GM21515 (cell line): ENCODE measurements at regions not wholly inside any gene's neighbourhood (a gene's known extent, or its start where the extent isn't known, plus 50 kb on each side); places are given as distances from the start of the nearest gene placed in this dataset.

Experiments
- ATAC-seq: cut with Tn5 transposase; IDR thresholded peaks from one replicate; pipeline ENCODE4 v1.9.1; 2021; ENCODE audit not compliant: unreplicated experiment

GRCh38 chr2:162972383-162972782 is 133.8 kb upstream of the KCNH7 start:
- ATAC-seq, result no peak

- ATAC-seq, result no peak
Measured at GRCh38 chr2:162968306-162968705, 129.7 kb upstream of the KCNH7 start.

DNA sequence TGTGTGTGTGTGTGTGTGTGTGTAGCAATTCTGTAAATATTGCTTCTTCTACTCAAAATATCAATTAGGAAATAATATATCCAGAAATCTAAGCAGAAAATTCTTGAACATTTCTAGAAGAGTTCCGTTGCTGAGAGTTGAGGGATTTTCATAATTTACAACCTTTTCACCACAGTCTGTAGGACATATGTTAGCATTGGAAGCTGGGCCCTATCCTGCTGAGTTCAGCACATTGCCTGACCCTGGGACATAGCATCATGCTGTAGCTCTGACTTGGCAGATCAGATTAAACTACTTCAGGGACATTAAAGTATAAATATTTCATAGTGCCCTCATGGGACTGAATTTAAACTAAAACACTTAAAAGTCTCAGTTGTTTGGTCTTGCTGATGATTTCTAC is 129.2 kb upstream of the KCNH7 start:
- no peak for ATAC-seq

DNA sequence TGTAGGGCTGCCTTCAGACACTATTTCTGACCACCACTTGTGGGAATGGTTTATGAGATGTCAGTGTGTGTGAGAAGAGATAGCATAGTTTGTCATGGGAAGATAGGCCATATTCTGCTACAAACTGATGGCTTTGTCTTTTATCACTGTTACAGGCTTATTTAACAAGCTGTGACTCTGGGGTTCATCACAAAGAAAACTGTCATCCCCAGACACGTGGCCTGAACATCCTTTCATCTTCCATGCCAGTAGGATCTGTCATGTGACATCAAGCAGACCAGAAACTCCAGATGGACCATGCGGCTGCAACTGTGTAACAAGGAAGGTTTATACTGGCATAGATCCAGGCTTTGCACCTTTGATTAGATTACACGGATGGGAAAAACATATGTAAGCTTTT is 128.6 kb upstream of the KCNH7 start:
- no peak for ATAC-seq

GRCh38 chr2:162965191-162965590 is 126.6 kb upstream of the KCNH7 start:
- ATAC-seq, result no peak

DNA sequence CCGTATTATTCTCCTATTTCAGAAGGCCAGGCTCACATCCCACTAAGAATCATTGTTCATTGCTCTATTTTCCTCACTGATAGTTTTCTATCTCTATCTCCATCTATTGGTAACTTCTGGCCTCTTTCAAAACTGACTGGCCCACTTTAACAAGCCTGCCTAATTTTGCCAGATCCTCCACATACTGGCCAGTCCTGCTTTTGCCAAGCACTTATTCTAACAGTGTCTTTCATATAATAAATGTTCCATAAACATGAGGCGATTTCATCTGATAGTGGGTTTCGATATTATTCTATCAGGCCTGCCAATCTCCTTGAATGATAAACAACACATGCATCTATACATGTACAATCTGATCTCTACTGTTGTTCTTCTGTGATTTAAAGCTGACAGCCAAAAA is 125.9 kb upstream of the KCNH7 start:
- ATAC-seq, result no peak

DNA sequence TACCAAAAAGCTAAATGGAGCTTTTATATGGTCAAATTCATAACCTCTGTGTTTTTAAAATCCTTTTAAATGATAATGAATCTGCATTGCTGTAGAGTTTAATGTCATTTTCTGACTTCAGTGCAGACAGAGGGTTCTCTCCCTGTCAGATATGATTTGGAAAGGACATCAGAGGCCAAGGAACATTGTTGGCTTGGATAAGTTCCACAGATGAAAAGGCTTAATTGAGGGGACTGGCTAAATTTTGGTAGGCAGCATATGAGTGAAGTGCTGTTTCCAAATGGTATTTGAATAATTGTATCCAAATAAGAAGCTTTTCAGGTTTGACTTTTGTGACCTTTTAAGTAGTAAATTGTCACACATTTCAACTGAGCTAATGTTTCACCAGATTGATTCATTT is 124.6 kb upstream of the KCNH7 start:
- ATAC-seq, result no peak

DNA sequence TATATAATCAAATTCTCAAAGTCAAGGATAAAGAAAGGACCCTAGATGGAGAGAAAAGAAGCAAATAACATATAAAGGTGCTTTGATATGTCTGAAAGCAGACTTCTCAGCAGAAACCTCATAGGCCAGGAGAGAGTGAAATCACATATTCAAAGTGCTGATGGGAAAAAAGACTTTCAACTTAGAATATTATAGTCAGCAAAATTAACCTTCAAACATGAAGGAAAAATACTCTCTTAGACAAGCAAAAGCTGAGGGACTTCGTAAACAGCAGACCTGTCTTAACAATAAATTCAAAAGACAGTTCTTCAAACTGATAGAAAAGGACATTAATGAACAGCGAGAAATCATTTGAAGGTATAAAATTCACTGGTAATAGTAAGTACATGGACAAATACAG is 107.2 kb upstream of the KCNH7 start:
- ATAC-seq, result no peak

GRCh38 chr2:162938387-162938786 is 99.8 kb upstream of the KCNH7 start:
- ATAC-seq, result no peak

- no peak for ATAC-seq
Measured at GRCh38 chr2:162934191-162934590, 95.6 kb upstream of the KCNH7 start.

DNA sequence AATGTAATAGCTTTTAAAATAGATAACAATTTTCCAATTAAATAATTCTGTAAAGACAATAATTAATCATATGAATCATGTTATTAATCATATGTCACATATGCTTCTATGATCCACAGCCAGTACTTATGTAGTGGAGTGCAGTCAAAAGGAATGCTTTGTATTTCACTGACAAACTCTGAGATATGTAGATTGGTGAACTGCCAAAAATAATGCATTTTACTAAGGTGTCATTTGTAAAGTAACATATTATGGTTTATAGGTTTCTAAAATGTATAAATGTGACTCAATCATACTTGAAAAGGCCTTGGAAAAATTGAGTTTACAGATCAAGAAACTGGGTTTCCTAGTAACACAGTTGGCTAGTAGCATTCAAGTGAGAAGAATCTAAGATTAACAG is 93.8 kb upstream of the KCNH7 start:
- no peak for ATAC-seq

GRCh38 chr2:162929571-162929970 is 91.0 kb upstream of the KCNH7 start:
- ATAC-seq, result no peak

DNA sequence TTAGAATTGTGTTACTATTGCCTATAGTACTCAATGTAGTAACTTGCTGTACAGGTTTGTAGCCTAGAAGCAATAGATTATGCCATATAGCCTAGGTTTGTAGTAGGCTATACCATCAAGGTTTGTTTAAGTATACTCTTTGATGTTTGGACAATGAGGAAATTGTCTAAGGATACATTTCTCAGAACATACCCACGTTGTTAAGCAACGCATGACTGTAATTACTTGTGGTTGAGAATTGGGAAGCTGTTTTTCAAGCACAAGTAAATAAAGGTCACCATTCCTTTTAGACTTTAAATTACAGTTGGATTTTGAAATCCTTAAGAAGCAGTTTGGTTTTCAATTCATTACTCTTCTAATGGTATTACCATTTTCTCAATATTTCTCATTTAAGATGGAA is 89.8 kb upstream of the KCNH7 start:
- ATAC-seq, result no peak

DNA sequence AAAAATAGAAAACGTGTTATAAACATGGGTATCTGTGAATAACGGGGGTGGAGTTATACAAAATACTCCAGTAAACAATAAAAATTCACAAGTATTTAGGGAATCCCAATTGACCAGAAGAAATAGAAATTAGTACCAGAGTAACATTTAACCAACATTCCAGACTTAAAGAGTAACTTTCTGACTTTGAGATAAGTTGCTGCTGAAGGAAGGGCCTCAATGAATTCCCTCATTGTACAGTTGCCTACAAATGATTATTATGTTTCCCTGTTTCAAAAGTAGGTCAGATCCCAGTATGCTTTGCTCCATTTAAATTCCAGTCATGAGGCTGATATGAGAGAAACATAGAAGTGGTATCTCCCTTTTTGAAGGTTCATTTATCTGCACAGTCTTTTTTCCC is 88.3 kb upstream of the KCNH7 start:
- ATAC-seq, result no peak

- ATAC-seq, result no peak
Measured at GRCh38 chr2:162926501-162926900, 87.9 kb upstream of the KCNH7 start.

DNA sequence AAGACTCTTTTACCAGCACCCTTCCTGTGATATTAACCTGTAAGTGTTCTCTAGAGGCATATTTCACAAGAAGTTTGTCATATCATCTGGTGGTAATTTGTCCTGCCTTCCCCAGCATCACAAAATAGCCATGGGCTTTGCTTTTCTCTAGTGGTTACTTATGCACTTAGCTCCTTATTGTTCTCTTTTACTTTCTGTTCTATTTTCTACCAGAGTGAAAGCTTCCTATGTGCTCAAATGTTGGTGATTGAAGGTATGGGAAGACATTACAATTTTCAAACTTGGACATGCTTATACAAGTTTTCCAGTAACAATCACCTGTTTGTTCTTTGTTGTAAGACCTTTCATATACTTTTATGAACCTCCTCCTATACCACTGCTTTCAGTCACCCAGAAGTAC is 87.0 kb upstream of the KCNH7 start:
- ATAC-seq, result no peak

- no peak for ATAC-seq
Measured at GRCh38 chr2:162919111-162919510, 80.5 kb upstream of the KCNH7 start.

- ATAC-seq, result no peak
Measured at GRCh38 chr2:162917626-162918025, 79.1 kb upstream of the KCNH7 start.

DNA sequence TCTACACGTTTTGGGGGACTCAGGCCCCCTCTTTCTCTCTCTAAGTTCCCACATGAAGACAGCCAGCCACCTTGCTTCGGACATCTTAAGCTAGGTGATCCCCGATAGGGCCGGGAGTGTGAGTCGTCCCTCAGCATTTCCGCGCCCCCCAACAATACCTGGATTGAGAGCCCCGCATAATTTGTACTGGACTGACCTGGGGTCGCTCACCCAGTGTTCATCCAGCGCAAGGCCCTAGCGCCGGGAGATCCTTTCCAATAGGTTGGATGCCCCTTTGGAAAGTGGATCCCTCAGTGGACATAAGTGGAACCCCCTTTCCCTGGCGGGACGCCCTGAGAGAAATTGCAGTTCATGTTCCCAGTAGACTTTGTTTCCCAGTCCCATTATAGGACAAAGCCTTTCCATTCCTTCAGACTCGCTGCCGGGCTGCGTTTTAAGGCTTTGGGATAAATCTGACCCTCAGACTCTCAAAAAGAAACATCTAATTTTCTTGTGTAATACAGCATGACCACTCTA is 77.8 kb upstream of the KCNH7 start:
- no peak for ATAC-seq

DNA sequence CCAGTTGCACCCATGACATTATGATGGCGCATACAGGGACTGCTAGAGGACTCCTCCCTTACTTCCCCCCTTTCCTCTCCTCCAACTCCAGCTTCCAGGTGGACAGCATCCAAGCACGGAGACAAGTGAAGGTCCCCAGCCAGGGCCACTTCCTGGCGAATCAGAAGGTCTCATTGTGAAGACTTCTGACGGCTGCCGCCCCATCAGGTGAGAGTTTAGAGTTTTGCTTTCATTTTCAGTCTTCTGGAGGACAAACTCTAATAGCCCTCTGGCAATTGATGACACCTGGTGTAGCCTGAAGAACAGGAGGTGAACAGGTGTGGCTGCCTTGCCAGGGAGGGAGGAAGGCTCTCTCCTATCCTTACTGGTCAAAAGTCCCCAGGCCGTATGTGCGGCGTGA is 77.3 kb upstream of the KCNH7 start:
- ATAC-seq, result no peak

DNA sequence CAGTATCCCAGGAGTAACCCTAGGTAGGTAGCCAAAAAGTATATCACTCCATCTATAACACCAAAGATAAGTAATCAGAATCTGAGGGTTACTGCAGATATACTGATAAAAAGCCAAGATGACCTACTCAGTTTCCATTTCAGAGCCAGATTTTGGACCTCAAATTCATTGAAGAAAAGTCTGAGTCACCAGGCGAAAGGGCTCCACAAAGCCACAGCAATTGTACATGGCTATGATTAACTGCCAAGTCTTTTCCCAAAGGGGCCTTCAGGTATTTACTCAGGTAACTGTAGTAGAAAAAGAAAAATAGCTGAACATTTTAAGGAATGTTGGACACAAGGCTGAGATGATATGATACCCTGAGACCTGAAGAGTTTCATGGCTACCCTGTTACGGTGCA is 75.6 kb upstream of the KCNH7 start:
- no peak for ATAC-seq

DNA sequence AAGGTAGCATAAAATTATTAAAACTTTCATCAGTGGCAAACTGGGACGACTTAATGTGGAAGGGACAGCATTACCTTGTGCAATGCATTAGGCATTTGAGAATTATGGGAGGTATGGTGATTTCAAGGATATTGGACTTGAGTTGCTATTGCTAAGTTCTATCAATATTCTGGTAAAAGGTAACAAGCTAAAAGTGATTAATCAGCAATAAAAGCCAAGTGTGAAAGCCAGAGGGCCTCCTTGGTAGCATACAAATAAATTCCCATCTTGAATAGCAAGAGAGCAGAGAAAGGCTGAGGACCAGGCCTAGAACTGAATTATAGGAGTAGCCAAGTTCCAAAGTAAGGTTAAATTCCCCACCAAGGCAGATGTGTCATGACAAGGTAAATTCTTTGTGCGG is 74.2 kb upstream of the KCNH7 start:
- ATAC-seq, result no peak

- no peak for ATAC-seq
Measured at GRCh38 chr2:162908567-162908966, 70.0 kb upstream of the KCNH7 start.
